ENCODE measurements at regions not wholly inside any gene's neighbourhood (a gene's known extent, or its start where the extent isn't known, plus 50 kb on each side); places are given as distances from the start of the nearest gene placed in this dataset.

DNA sequence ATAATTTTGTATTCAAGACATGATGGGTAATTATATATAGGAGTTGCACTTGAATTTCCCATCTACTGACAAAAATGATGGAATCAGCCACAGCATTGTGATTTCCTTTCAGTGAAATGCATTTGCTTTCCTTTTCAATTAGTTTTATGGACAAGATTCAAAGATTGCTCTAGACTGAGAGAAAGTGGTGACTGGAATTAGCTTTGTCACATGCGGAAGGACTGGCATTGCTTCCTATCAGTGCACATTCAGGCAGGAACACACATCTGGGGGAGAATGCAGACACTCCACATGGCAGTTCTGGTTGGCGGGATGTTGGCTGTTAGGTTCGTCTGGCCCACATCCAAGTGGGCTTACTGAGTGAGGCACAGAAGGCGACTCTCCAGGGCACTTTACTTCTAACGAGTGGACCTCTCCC lies 399.3 kb upstream of the RGMA start:
- no peak for DNase-seq
- ATAC-seq (replicated peaks): no peak
- peaks cover 23 to 60% of the 10 kb centered on the region in 2 donors for H3K27me3 Mint-ChIP-seq
- H3K36me3 Mint-ChIP-seq (ENCODE audit: insufficient read depth): no peaks in the 10 kb centered on the region
- H3K9me3 Mint-ChIP-seq: no peaks in the 10 kb centered on the region
- no peak overlapping the region for H3K4me3 Mint-ChIP-seq
- no peaks in the 10 kb centered on the region for H3K4me1 Mint-ChIP-seq (ENCODE audit: low read depth in 2 of 2)
- H3K27ac Mint-ChIP-seq: no peak overlapping the region

GRCh38 chr15:93486407-93487117 lies 397.6 kb upstream of the RGMA start:
- no peak overlapping the region for H3K4me3 Mint-ChIP-seq
- no peaks in the 10 kb centered on the region for H3K36me3 Mint-ChIP-seq (ENCODE audit: insufficient read depth)
- peaks cover 25 to 57% of the 10 kb centered on the region in 2 donors for H3K27me3 Mint-ChIP-seq
- ATAC-seq (replicated peaks): no peak
- no peak for DNase-seq
- H3K9me3 Mint-ChIP-seq: no peaks in the 10 kb centered on the region
- H3K4me1 Mint-ChIP-seq (ENCODE audit: low read depth in 2 of 2): no peaks in the 10 kb centered on the region
- H3K27ac Mint-ChIP-seq: no peak overlapping the region

DNA sequence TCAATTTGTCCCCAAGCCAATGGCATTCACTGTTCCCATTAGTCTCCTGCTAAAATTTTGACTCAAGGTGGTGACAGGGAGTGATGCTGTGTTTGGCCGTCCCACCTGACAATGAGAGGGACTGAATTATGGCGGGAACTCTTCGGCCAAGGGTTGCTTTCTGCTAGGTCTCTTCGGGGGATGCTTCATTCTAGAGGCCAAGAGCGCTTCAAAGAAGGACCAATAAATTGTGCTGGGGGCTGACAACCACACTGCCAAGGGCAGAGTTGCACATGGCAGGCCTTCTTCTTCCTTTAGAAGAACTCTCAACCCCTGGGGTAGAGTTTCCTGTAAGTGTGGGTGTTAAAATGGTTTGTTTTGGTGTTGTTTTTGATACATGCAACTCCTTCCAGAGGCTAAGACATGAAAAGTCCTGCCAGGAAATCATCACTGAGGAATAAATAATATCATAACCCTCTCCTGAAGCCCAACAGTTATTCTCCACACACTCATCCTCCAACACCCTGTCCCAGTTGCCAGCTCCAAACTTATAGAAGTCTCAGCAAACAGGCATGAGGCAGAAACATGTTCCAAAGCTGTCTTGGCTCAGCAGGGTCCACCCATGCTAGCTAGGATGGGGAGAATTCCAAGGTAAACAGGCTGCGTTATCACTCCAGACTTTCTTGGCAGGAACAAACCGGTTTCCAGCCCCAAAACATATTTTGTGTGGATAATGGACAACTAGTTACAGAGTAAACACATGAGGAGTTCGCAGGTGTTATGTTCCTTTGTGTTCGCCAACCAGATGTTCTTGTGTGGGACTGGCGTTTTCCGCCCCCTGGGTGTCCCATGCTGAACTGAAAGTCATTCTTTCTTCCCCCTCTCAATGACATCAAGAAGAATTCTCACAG lies 396.7 kb upstream of the RGMA start:
- Mint-ChIP-seq H3K4me1 (ENCODE audit: low read depth in 2 of 2) (no peaks in the 10 kb centered on the region), H3K27ac (no peak overlapping the region)
- DNase-seq: no peak

DNA sequence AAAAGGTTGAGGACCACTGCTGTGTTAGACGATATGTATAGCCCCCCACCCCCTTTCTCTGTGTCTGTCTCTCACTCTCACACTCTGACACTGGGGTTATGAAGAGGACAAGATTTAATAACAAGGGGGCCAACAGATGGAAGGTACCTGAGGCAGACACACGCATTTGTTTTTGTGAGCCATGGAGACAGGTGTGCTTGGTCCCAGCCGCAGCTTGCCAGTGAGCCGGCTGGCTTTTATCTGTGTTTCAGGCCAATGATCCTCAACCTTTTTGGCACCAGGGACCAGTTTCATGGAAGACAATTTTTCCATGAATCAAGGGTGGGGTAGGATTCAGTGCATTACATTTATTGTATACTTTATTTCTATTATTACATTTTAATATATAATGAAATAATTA lies 394.9 kb upstream of the RGMA start:
- no peak for ATAC-seq (replicated peaks)
- no peaks in the 10 kb centered on the region for H3K4me1 Mint-ChIP-seq (ENCODE audit: low read depth in 2 of 2)
- H3K27me3 Mint-ChIP-seq: peaks cover 19 to 35% of the 10 kb centered on the region in 2 donors
- no peak overlapping the region for H3K4me3 Mint-ChIP-seq
- no peaks in the 10 kb centered on the region for H3K36me3 Mint-ChIP-seq (ENCODE audit: insufficient read depth)
- no peak for DNase-seq
- no peak overlapping the region for H3K27ac Mint-ChIP-seq
- no peaks in the 10 kb centered on the region for H3K9me3 Mint-ChIP-seq

More for the DNA sequence above, 396.7 kb upstream of the RGMA start:
- H3K36me3 Mint-ChIP-seq (ENCODE audit: insufficient read depth): no peaks in the 10 kb centered on the region
- H3K9me3 Mint-ChIP-seq: no peaks in the 10 kb centered on the region
- peaks cover 25 to 48% of the 10 kb centered on the region in 2 donors for H3K27me3 Mint-ChIP-seq
- no peak overlapping the region for H3K4me3 Mint-ChIP-seq
- no peak for ATAC-seq (replicated peaks)

GRCh38 chr15:93482731-93483130 lies 393.7 kb upstream of the RGMA start:
- ATAC-seq (replicated peaks) (no peak), DNase-seq (no peak)
- Mint-ChIP-seq H3K36me3 (ENCODE audit: insufficient read depth) (no peaks in the 10 kb centered on the region), H3K4me3 (no peak overlapping the region), H3K27ac (no peak overlapping the region), H3K27me3 (peaks cover 29 to 44% of the 10 kb centered on the region in 2 donors), H3K4me1 (ENCODE audit: low read depth in 2 of 2) (no peaks in the 10 kb centered on the region), H3K9me3 (no peaks in the 10 kb centered on the region)

DNA sequence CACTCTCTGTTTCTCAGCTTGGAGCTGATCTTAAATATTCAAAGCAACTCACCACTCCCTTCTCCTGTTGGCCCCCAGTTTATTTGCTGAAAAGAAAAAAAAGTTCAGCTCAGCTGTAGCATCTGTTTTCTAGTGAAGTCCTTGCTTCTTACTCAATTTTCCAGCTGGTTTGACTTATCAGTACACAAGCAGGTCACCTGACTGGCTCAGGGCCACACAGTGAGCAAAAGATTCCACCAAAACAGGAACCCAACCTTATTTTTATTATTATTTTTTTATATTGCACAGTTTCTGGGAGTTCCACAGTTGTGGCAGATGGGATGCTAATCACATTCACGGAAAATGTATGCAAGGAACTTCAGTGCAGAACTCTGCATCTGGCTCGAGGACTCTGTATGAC lies 390.7 kb upstream of the RGMA start:
- no peak for DNase-seq
- Mint-ChIP-seq H3K4me3 (no peak overlapping the region), H3K4me1 (ENCODE audit: low read depth in 2 of 2) (no peaks in the 10 kb centered on the region), H3K9me3 (no peaks in the 10 kb centered on the region), H3K36me3 (ENCODE audit: insufficient read depth) (no peaks in the 10 kb centered on the region), H3K27me3 (peaks cover 47 to 57% of the 10 kb centered on the region in 2 donors), H3K27ac (no peak overlapping the region)
- no peak for ATAC-seq (replicated peaks)

DNA sequence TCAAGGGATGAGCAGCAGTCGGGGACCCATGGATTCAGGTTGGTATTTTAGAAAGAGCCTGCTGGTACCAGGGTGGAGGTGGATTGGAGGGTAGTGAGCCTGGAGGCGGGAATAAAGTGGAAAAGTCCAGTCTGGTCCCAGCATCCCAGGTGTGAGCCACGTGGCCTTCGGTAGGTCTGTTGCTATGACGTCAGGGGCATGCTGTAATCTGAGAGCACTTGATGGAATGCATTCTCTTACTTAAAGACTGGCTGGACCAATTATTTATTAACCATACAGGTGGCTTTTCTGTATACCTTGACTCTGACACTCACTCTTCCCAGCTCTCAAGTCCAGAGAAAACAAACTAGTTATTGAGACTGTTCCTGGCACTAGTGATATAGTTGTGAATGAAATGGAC lies 389.9 kb upstream of the RGMA start:
- no peaks in the 10 kb centered on the region for H3K36me3 Mint-ChIP-seq (ENCODE audit: insufficient read depth)
- no peaks in the 10 kb centered on the region for H3K9me3 Mint-ChIP-seq
- H3K4me3 Mint-ChIP-seq: no peak overlapping the region
- H3K27me3 Mint-ChIP-seq: peaks cover 49 to 63% of the 10 kb centered on the region in 2 donors
- no peak for ATAC-seq (replicated peaks)
- no peaks in the 10 kb centered on the region for H3K4me1 Mint-ChIP-seq (ENCODE audit: low read depth in 2 of 2)
- H3K27ac Mint-ChIP-seq: no peak overlapping the region
- no peak for DNase-seq

GRCh38 chr15:93477721-93478120 lies 388.7 kb upstream of the RGMA start:
- DNase-seq: no peak
- no peak for ATAC-seq (replicated peaks)
- Mint-ChIP-seq H3K4me3 (no peak overlapping the region), H3K36me3 (ENCODE audit: insufficient read depth) (no peaks in the 10 kb centered on the region), H3K27me3 (peaks cover 42 to 54% of the 10 kb centered on the region in 2 donors), H3K9me3 (no peaks in the 10 kb centered on the region), H3K4me1 (ENCODE audit: low read depth in 2 of 2) (no peaks in the 10 kb centered on the region), H3K27ac (no peak overlapping the region)

- Mint-ChIP-seq H3K36me3 (ENCODE audit: insufficient read depth) (no peaks in the 10 kb centered on the region), H3K27me3 (peaks cover 44 to 57% of the 10 kb centered on the region in 2 donors), H3K9me3 (no peaks in the 10 kb centered on the region), H3K4me1 (ENCODE audit: low read depth in 2 of 2) (no peaks in the 10 kb centered on the region), H3K4me3 (no peak overlapping the region), H3K27ac (no peak overlapping the region)
- ATAC-seq (replicated peaks) (no peak), DNase-seq (no peak)
Measured at GRCh38 chr15:93477188-93477587, 388.2 kb upstream of the RGMA start.

- Mint-ChIP-seq H3K27ac (no peak overlapping the region), H3K9me3 (no peaks in the 10 kb centered on the region), H3K4me1 (ENCODE audit: low read depth in 2 of 2) (no peaks in the 10 kb centered on the region), H3K27me3 (peaks cover 45 to 59% of the 10 kb centered on the region in 2 donors), H3K4me3 (no peak overlapping the region), H3K36me3 (ENCODE audit: insufficient read depth) (no peaks in the 10 kb centered on the region)
- ATAC-seq (replicated peaks): no peak
- no peak for DNase-seq
Measured at GRCh38 chr15:93476491-93477177, 387.6 kb upstream of the RGMA start.

- no peaks in the 10 kb centered on the region for H3K9me3 Mint-ChIP-seq
- ATAC-seq (replicated peaks): no peak
- DNase-seq: no peak
- no peak overlapping the region for H3K27ac Mint-ChIP-seq
- H3K4me3 Mint-ChIP-seq: no peak overlapping the region
- H3K4me1 Mint-ChIP-seq (ENCODE audit: low read depth in 2 of 2): no peaks in the 10 kb centered on the region
- H3K27me3 Mint-ChIP-seq: peaks cover 45 to 59% of the 10 kb centered on the region in 2 donors
- H3K36me3 Mint-ChIP-seq (ENCODE audit: insufficient read depth): no peaks in the 10 kb centered on the region
Measured at GRCh38 chr15:93474728-93475127, 385.7 kb upstream of the RGMA start.

GRCh38 chr15:93469994-93470393 lies 381.0 kb upstream of the RGMA start:
- H3K9me3 Mint-ChIP-seq: no peaks in the 10 kb centered on the region
- H3K4me3 Mint-ChIP-seq: no peak overlapping the region
- peaks cover 16 to 20% of the 10 kb centered on the region in 2 donors for H3K27me3 Mint-ChIP-seq
- H3K4me1 Mint-ChIP-seq (ENCODE audit: low read depth in 2 of 2): no peaks in the 10 kb centered on the region
- H3K27ac Mint-ChIP-seq: no peak overlapping the region
- H3K36me3 Mint-ChIP-seq (ENCODE audit: insufficient read depth): no peaks in the 10 kb centered on the region
- ATAC-seq (replicated peaks) (no peak), DNase-seq (no peak)

- DNase-seq: no peak
- Mint-ChIP-seq H3K27ac (no peak overlapping the region), H3K36me3 (ENCODE audit: insufficient read depth) (no peaks in the 10 kb centered on the region)
Measured at GRCh38 chr15:93467337-93467736, 378.3 kb upstream of the RGMA start.

More at GRCh38 chr15:93467337-93467736, 378.3 kb upstream of the RGMA start:
- Mint-ChIP-seq H3K4me1 (ENCODE audit: low read depth in 2 of 2) (no peaks in the 10 kb centered on the region), H3K27me3 (peaks cover 9 to 19% of the 10 kb centered on the region in 2 donors), H3K9me3 (no peaks in the 10 kb centered on the region), H3K4me3 (no peak overlapping the region)
- no peak for ATAC-seq (replicated peaks)

Measured in effector memory CD8-positive, alpha-beta T cell (primary cell).